ENCODE measurements at regions not wholly inside any gene's neighbourhood (a gene's known extent, or its start where the extent isn't known, plus 50 kb on each side); places are given as distances from the start of the nearest gene placed in this dataset.

- 70 to 73% methylated on average over 7 of the region's 7 CpGs for WGBS, 2 donors
- intact Hi-C loops (cut with DNase I; ENCODE audit: low total_unique reads): no loop called here
- H3K4me3 ChIP-seq (ENCODE audit: low read depth, poor library complexity, severe bottlenecking): no peak overlapping the region
- no peak for DNase-seq (ENCODE audit: low spot score in 2 of 2)
- TF ChIP-seq POLR2A (IDR thresholded peaks at IDR 0.05): no peak
- no peak for TF ChIP-seq CTCF (IDR thresholded peaks at IDR 0.05)
Observed at GRCh38 chr7:42618651-42619360, 293.1 kb downstream of the C7orf25 start.

GRCh38 chr7:42617806-42618457, 293.9 kb downstream of the C7orf25 start:
- TF ChIP-seq CTCF (IDR thresholded peaks at IDR 0.05) (no peak), POLR2A (IDR thresholded peaks at IDR 0.05) (no peak)
- 55 to 56% methylated on average over 8 of the region's 8 CpGs for WGBS, 2 donors
- DNase-seq (ENCODE audit: low spot score in 2 of 2): no peak
- no peak overlapping the region for H3K4me3 ChIP-seq (ENCODE audit: low read depth, poor library complexity, severe bottlenecking)
- intact Hi-C loops (cut with DNase I; ENCODE audit: low total_unique reads): no loop called here

GRCh38 chr7:42617071-42617765, 294.7 kb downstream of the C7orf25 start:
- intact Hi-C loops (cut with DNase I; ENCODE audit: low total_unique reads): no loop called here
- 76 to 88% methylated on average over 6 of the region's 6 CpGs for WGBS, 2 donors
- DNase-seq (ENCODE audit: low spot score in 2 of 2): no peak
- no peak for TF ChIP-seq POLR2A (IDR thresholded peaks at IDR 0.05)
- no peak for TF ChIP-seq CTCF (IDR thresholded peaks at IDR 0.05)
- H3K4me3 ChIP-seq (ENCODE audit: low read depth, poor library complexity, severe bottlenecking): no peak overlapping the region

GRCh38 chr7:42614636-42615035, 297.2 kb downstream of the C7orf25 start:
- TF ChIP-seq CTCF (IDR thresholded peaks at IDR 0.05): no peak
- TF ChIP-seq POLR2A (IDR thresholded peaks at IDR 0.05): no peak
- no peak overlapping the region for H3K4me3 ChIP-seq (ENCODE audit: low read depth, poor library complexity, severe bottlenecking)
- no peak for DNase-seq (ENCODE audit: low spot score in 2 of 2)
- WGBS, 2 donors: 42 to 60% methylated on average over 4 of the region's 4 CpGs
- intact Hi-C loops (cut with DNase I; ENCODE audit: low total_unique reads): no loop called here

GRCh38 chr7:42611961-42612360, 299.9 kb downstream of the C7orf25 start:
- no peak for DNase-seq (ENCODE audit: low spot score in 2 of 2)
- intact Hi-C loops (cut with DNase I; ENCODE audit: low total_unique reads): no loop called here
- 50 to 60% methylated on average over 1 of the region's 1 CpG for WGBS, 2 donors
- no peak overlapping the region for H3K4me3 ChIP-seq (ENCODE audit: low read depth, poor library complexity, severe bottlenecking)
- TF ChIP-seq POLR2A (IDR thresholded peaks at IDR 0.05) (no peak), CTCF (IDR thresholded peaks at IDR 0.05) (no peak)
